WTC11 (cell line): ENCODE measurements at regions not wholly inside any gene's neighbourhood (a gene's known extent, or its start where the extent isn't known, plus 50 kb on each side); places are given as distances from the start of the nearest gene placed in this dataset.

Experiments
- JUN ChIP-seq: sonication (generic); formaldehyde crosslinking; IDR thresholded peaks from 2 replicates; pipeline ENCODE4 v1.8.0; 2023; ENCODE audit warnings: mild to moderate bottlenecking, missing genetic modification reagents
- KAT7 ChIP-seq: sonication (generic); formaldehyde crosslinking; IDR thresholded peaks from 2 replicates; pipeline ENCODE4 v1.8.1; 2023; ENCODE audit warnings: missing genetic modification reagents, mild to moderate bottlenecking, borderline replicate concordance
- ZNF121 ChIP-seq: sonication (generic); formaldehyde crosslinking; IDR thresholded peaks from 2 replicates; pipeline ENCODE4 v1.8.0; 2023; ENCODE audit warnings: missing genetic modification reagents
- TF ChIP-seq, protein P1 (sequence below): fragments of 200-600 bp; IDR thresholded peaks from 2 replicates; pipeline ENCODE4 v1.8.0; 2022; ENCODE audit warnings: antibody characterized with exemption
- TF ChIP-seq, protein P2 (sequence below): sonication (generic); formaldehyde crosslinking; IDR thresholded peaks from 2 replicates; pipeline ENCODE4 v1.8.1; 2022; ENCODE audit warnings: low read depth, mild to moderate bottlenecking, moderate library complexity, missing genetic modification reagents, borderline replicate concordance

DNA sequence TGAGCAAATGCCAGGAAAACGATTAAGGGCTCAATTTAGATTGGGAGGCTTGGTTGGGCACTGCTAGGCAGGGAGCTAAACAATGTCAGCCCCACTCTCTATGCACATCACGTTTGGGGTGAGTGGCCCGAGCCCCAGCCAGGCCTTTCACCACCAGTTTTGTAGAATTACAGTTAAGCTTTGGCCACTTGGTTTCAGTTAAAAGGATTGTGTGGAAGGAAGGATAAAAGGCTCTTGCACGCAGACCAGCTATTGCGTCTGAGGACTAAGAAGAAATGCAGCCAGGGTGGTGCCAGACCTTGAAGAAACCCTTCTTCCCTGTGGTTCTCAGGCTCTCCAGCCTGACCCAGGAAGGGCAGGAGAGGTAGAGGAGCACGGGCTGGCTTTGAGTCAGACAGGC is 125.3 kb upstream of the SLC44A1 start:
- TF ChIP-seq, protein P1, sequence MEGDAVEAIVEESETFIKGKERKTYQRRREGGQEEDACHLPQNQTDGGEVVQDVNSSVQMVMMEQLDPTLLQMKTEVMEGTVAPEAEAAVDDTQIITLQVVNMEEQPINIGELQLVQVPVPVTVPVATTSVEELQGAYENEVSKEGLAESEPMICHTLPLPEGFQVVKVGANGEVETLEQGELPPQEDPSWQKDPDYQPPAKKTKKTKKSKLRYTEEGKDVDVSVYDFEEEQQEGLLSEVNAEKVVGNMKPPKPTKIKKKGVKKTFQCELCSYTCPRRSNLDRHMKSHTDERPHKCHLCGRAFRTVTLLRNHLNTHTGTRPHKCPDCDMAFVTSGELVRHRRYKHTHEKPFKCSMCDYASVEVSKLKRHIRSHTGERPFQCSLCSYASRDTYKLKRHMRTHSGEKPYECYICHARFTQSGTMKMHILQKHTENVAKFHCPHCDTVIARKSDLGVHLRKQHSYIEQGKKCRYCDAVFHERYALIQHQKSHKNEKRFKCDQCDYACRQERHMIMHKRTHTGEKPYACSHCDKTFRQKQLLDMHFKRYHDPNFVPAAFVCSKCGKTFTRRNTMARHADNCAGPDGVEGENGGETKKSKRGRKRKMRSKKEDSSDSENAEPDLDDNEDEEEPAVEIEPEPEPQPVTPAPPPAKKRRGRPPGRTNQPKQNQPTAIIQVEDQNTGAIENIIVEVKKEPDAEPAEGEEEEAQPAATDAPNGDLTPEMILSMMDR: no peak
- TF ChIP-seq JUN (CRISPR knock-in tag): no peak
- TF ChIP-seq ZNF121 (CRISPR knock-in tag): no peak
- no peak for TF ChIP-seq KAT7 (CRISPR knock-in tag)
- TF ChIP-seq, protein P2, sequence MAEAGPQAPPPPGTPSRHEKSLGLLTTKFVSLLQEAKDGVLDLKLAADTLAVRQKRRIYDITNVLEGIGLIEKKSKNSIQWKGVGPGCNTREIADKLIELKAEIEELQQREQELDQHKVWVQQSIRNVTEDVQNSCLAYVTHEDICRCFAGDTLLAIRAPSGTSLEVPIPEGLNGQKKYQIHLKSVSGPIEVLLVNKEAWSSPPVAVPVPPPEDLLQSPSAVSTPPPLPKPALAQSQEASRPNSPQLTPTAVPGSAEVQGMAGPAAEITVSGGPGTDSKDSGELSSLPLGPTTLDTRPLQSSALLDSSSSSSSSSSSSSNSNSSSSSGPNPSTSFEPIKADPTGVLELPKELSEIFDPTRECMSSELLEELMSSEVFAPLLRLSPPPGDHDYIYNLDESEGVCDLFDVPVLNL (CRISPR knock-in tag): no peak
